AG20443 (cell line): ENCODE measurements at regions not wholly inside any gene's neighbourhood (a gene's known extent, or its start where the extent isn't known, plus 50 kb on each side); places are given as distances from the start of the nearest gene placed in this dataset.
"Not testable (repeated sequence)": the region's sequence is repeated elsewhere in the genome, so short reads cannot be mapped to it uniquely, and the experiment has no call there.

Experiments
- DNase-seq: peaks from one replicate; pipeline ENCODE4 v3.0.0; 2012; ENCODE audit warnings: low spot score, mixed read lengths

DNA sequence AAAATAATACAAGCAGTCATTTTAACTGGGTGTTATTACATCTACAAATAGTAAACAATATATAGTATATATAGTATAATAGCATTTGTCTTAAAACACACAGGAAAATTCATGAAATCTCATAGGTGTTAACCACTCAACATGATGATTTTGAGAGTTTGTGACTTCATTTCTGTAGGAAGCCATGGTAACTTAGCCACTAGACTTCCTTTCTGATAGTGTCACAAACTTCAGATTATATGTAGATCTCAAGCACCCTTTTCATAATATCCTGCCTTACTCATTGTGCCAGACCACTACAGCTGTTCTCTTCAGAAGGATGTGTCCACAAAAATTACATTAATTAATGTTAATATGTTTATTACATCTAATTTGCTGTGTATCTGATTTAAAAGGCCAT lies 1250.6 kb downstream of the ADGRL3 start:
- no peak for DNase-seq

GRCh38 chr4:62449538-62449937 lies 1249.4 kb downstream of the ADGRL3 start:
- no peak for DNase-seq

DNA sequence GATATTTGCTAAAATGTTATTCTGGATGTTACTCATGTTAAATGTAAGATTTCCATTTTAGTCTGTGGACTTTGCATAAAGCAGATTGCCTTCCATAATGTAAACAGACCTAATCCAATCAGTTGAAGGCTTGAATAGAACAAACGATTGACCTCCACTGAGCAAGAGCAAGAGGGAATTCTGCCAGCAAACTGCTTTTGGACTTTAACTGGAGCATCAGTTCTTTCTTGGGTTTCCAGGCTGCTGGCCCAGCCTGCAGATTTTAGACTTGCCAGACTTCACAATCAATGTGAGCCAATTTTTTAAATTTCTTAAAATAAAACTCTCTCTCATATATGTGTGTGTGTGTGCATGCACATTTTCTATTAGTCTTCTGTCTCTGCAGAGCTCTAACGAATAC lies 1248.8 kb downstream of the ADGRL3 start:
- DNase-seq: no peak

- no peak for DNase-seq
Measured at GRCh38 chr4:62439051-62439450, 1238.9 kb downstream of the ADGRL3 start.

DNA sequence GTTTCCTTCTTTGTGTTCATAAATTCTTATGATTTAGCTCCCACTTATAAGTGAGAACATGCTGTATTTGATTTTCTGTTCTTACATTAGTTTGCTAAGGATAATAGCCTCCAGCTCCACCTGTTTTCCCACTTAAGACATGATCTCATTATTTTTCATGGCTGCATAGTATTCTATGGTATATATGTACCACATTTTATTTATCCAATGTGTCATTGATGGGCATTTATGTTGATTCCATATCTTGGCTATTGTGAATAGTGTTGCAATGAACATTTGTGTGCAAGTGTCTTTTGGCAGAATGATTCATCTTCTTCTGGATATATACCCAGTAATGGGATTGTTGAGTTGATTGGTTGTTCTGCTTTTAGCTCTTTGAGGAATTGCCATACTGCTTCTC lies 1234.8 kb downstream of the ADGRL3 start:
- no peak for DNase-seq

DNA sequence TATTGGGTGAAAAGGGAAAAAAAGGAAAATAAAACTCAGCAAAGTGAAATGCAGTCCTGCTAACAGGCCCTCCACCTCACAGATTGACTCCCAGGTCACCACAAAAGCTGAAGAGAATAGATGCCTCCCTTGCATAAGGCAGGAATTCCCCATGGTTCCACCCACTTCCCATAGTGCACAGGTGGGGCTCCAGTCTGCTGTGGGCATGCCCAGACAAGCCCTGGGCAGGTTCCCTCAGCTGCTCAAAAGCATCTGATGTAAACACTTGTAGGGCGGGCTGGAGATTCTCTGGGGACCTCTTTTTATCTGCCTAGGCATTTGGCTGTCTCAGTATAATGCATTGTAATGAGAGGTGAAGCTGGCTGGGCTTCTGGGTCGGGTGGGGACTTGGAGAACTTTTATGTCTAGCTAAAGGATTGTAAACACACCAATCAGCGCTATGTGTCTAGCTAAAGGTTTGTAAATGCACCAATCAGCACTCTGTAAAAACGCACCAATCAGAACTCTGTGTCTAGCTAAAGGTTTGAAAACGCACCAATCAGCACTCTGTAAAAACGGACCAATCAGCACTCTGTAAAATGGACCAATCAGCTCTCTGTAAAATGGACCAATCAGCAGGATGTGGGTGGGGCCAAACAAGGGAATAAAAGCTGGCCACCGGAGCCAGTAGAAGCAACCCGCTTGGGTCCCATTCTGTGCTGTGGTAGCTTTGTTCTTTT lies 1231.5 kb downstream of the ADGRL3 start:
- DNase-seq: not testable (repeated sequence)

- no peak for DNase-seq
Measured at GRCh38 chr4:62429297-62429696, 1229.2 kb downstream of the ADGRL3 start.

GRCh38 chr4:62415256-62415655 lies 1215.1 kb downstream of the ADGRL3 start:
- no peak for DNase-seq

GRCh38 chr4:62414563-62414962 lies 1214.4 kb downstream of the ADGRL3 start:
- no peak for DNase-seq

- no peak for DNase-seq
Measured at GRCh38 chr4:62410371-62411003, 1210.4 kb downstream of the ADGRL3 start.

DNA sequence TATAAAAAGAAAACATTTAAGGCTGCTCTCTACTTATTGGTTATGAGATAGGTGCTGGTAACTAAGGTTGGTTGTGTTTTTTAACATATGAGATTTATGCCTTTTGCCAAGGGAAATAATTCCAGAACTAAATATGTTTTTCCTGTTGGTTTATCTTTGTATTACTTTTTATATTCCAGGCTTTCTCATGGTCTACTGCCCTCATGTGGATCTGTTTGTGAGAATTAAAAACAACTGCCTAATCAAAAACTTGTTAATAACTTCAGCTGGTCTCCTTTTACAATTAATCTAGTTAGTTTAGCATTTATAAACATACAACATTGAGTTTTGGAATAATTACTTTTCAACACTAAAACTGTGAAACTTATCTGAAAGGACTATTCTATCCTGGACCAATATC lies 1208.3 kb downstream of the ADGRL3 start:
- DNase-seq: no peak

DNA sequence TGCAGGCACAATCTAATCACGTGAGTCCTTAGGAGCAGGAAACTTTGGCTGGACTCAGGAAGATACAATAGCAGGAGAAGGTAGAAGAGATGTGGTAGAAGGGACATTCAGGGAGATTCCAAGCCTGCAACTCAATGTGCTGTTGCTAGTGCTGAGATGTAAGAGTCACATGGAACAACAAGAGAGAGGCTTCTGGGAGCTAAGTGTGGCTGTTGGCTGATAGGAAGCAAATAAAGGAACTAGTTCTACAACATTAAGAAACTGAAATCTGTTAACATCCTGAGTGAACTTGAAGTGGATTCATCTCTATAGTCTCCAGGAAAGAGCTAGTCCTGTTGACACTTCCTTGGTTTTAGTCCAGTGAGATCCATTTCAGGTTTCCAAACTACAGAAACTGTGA lies 1207.4 kb downstream of the ADGRL3 start:
- DNase-seq: no peak

DNA sequence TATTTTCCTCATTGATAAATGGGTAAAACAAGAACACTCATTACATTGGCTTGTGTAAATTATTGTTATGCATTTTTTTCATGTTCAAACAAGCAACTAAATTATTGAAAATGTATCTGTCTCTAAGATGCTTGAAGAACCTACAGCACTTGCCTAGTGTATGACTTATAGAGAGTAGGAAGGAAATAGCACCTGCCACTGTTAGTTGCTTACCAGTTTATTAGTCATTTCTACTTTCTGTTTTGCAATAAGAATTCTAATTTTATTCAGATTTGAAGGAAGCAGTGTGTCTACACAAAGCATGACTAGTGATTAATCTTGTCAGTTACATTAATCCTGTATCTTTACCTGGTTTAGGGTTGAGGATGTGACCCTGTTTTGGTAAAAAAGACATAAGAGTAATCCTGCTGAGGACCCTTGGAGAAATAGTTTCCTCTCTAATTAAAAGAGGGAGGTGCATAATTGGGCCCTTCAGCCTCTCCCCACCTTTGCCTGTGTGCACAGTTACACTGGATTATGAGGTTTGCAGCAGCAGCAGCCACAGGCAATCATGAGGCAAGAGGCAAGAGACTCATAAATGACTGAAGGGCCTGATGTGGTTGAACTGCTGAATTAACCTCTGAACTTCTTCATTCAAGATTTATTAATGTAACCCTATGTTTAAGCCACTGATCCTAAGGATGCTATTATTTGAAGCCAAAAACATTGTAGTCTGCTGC lies 1202.1 kb downstream of the ADGRL3 start:
- no peak for DNase-seq

GRCh38 chr4:62399242-62399641 lies 1199.1 kb downstream of the ADGRL3 start:
- no peak for DNase-seq

- no peak for DNase-seq
Measured at GRCh38 chr4:62398318-62398717, 1198.2 kb downstream of the ADGRL3 start.

GRCh38 chr4:62394766-62395165 lies 1194.6 kb downstream of the ADGRL3 start:
- DNase-seq: no peak

DNA sequence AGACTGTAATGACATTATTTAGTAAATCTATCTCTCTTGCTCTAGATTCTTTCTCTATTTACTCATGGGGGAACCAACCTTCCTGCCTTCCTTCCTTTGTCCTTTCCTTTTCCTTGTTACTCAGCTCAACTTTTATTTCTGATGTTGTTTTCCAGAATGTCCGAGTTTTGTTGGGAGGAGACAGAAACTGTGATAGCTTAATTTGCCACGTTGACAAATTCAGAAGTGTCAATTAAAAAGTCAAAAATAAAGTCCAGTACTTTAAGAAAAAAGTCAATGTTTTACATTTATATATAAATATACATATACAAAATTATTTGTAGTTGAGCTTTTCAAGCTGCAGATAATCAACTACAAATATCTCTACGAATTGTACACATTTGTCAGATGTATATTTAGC lies 1187.7 kb downstream of the ADGRL3 start:
- no peak for DNase-seq

DNA sequence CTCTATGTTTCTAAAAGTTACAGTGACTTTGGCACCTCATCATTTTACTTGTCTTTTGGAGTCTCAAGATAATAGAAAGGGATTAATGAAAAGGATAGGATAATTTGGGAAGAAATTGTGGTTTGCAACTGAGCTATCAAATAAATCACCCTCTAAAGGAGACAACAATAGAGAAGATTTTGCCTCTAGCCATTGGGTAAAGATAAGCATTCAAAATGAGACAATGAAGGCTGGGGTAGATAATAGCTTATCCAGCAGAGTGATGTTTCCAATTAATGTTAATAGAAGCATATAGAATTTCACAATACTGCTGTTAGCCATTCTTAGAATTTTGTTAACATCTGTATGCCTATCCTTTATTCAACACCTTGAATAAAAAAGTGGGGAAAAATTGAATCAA lies 1177.6 kb downstream of the ADGRL3 start:
- DNase-seq: no peak

DNA sequence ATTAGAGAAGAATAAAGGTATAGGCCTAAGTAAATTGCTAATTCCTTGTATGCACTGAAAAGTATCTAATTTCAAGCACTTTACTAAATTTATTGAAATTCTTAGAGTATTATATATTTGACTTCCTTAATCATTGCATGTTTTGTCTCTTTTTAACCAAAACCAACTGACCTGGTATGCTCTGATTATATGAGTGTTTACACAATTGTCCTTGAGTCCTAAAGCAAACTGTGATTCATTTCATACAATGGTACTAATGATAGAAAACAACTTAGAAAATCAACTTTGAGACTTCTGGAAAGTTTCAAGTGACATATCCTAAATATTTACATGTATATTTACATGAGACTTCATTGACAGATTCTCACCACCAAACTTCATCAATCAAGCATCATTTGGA lies 1177.1 kb downstream of the ADGRL3 start:
- no peak for DNase-seq

- DNase-seq: no peak
Measured at GRCh38 chr4:62366939-62367338, 1166.8 kb downstream of the ADGRL3 start.

DNA sequence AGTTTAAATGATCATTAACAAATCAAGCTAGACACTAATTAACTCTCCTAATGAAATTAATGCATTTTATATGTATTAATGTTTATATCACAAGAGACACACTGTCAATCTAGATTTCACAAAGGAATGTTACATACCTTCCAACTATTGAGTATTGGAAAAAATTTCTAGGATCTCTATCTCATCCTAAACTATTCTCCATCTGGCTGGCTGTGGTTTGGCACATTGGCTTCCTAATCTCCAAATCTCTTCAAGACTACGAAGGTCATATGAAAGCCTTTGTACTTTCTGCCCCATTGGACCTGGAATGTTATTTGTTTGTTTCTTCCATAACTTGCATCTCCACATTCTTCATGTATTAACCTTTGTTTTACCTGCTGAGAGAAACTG lies 1160.0 kb downstream of the ADGRL3 start:
- no peak for DNase-seq

DNA sequence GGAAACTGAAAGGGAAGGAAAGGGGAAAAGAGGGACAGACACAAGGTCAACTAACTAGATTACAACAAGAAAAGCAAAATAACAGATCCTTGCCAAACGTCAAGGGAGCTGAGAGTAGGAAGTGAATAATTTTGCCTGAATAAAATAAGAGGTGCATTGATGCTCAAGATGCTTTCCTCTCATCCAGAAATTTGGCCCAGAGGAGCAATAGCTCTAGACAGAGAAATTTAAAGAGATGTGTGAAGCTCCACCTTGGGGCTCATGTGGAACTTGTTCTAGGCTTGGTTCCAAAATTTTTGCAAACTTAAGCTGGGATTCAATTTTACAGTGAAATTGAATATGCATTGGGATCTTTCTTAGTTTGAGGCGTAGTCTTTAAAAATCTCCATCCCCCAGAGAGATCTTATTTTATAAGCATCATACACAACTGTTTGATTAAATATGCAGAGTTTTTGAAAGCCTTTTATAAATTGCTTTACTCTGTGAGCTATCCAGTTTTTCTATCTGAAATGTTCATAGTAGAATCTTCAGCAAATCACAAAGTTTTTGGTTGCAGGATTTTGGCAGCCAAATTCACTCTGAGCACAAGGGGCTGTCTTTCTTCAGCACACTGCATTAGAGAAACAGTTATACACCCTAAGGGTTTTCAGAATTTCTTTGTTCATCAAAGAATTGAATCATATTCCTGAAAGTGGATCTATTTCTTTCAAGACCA lies 1159.5 kb downstream of the ADGRL3 start:
- no peak for DNase-seq

- DNase-seq: no peak
Measured at GRCh38 chr4:62344915-62345314, 1144.8 kb downstream of the ADGRL3 start.
